HG03575 (cell line): ENCODE measurements at regions not wholly inside any gene's neighbourhood (a gene's known extent, or its start where the extent isn't known, plus 50 kb on each side); places are given as distances from the start of the nearest gene placed in this dataset.

Source experiments
- ATAC-seq: cut with Tn5 transposase; IDR thresholded peaks from one replicate; pipeline ENCODE4 v1.9.1; 2021; ENCODE audit not compliant: unreplicated experiment, insufficient number of reproducible peaks, low FRiP score; ENCODE audit errors: extremely low read depth

DNA sequence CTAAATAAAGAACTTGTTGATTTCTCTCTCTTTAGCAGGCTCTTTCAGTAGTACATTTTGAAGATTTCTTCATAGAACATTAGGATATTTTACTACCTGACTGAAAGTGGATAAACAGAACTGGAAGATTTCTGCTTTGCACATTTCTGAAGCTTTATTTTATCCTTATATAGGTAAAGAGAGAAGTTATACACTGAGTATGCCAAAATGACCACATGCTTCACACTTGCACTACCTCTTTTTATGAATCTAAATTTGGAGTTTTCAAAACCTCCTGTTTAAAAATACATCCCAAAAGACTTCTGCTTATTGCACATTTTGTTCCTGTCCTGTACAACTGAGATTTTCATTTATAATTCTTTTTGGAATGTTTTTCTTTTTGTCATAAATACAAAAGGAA, 197.4 kb upstream of the PRPS1L1 start:
- ATAC-seq: no peak

DNA sequence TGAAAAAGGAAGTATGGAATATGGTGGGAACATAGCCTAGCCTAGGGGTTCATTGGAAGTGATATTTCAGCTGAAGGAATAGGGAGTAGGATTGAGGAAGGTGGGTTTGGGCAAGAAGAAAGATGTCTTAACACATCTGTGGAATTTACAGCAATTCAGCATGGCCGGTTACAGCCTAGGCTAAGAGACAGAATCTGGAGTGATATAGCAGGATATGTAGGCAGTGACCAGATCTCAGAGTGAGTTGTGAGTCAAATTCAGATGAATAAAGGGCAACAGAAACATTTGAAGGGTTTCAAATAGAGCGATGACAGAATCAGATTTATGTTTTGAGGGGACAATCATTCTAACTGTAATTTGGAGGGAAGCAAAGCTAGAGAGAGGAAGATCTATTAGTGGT, 199.0 kb upstream of the PRPS1L1 start:
- ATAC-seq: no peak

DNA sequence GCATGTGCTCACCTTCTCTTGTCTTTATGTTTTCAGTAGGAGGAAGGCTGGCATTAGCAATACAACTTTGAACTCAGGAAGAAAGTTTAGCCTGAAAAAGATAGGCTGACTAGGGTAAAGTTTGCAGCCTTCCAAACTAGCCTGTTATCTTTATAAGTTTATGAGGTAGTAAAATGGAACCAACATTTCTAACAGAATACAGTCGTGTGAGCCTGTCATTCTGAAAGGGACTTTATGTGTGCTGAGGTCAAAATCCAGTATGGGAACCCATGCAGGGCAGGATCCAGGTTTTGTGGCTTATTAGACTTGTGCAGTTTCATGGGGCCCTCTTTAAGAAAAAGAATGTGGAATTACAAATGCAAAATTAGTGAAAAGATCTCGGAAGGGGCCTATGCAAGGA, 201.0 kb upstream of the PRPS1L1 start:
- ATAC-seq: no peak

DNA sequence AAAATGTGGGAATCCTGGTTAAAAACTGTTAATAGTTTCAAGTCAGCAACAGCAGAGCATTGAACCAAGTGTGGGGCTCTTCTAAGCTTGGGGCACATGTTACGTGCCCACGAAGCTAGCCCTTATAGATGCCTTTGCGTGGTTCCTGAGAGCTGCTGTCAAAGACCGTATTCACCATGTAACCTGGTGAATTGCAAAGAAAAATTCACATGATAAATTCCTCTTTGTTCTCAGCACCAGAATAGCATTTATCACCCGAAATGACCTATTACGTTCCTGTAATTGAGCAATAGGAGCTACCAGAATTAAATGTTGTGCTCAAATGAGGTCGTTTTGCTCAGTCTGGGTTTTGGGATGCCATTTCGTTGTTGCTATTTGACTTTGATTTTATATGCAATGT, 202.6 kb upstream of the PRPS1L1 start:
- no peak for ATAC-seq

DNA sequence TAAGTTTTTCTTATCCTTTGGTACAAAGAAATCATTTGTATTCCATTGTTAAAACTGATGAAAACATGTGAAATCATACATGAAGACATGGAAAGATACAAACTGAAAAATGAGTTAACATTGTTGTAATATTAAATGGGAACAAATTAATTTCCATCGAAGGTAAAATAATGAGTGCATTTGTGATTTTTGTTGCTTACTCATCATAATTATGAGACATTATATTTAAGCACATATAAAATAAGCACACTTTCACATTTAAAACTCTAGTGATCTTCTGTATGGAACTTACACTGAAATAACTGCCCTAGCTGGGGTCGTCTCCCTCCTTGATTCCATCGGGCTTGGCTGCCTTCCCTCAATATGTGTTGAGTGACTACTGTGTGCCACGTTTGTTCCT, 204.2 kb upstream of the PRPS1L1 start:
- ATAC-seq: no peak

DNA sequence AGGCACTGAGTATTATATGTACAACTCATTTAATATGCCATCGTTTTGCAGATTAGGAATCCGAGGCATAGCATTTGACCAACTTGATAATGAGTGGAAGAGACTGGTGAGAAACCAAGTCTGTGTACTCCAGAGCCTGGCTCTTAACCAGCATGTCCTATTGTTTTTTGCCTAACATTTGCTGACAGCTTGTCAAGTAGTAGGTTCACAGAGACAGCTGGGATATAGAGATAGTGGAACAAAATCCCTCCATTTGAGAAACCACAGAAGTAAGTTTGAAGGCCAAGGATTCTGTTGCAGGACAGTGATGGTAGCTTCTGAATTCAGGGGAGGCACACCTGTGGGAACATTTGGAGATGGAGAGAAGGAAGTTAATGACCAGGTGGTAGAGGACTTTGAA, 206.9 kb upstream of the PRPS1L1 start:
- ATAC-seq: no peak

DNA sequence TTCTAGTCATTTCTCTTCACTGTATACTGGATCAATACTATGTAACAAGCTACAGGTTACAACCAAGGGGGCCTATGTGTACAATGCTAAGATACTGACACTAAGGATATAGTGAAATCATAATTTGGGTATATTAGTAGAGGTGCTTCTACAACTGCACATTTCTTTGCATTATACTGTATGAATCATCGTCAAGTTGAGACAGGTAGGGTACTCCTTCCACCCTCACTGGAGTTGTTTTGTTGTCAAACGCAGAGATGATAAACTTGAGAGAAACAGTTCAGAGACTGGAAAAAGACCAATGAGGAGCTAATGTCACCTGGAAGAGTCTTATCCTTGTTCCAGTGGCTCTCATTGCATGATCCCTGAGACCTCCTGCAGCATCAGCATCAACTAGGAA, 208.2 kb upstream of the PRPS1L1 start:
- no peak for ATAC-seq

DNA sequence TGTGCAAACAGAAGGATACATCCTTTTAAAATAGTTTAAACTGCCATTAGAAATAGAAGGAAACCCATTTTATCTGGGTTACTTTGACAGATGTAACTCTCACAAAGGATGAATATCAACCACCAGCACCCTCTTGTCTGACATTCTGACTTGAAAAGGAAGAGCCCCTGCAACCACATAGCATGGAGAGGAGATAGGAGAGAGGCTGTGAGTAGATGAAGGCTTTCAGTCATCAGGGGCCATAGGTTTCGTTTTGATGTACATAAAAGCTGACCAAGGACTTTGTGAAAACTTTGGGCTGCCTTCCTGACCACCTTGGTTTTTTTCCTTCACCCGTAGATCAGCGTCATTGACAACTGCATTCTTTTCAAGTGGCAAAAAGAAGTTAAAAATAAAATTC, 211.6 kb upstream of the PRPS1L1 start:
- no peak for ATAC-seq

DNA sequence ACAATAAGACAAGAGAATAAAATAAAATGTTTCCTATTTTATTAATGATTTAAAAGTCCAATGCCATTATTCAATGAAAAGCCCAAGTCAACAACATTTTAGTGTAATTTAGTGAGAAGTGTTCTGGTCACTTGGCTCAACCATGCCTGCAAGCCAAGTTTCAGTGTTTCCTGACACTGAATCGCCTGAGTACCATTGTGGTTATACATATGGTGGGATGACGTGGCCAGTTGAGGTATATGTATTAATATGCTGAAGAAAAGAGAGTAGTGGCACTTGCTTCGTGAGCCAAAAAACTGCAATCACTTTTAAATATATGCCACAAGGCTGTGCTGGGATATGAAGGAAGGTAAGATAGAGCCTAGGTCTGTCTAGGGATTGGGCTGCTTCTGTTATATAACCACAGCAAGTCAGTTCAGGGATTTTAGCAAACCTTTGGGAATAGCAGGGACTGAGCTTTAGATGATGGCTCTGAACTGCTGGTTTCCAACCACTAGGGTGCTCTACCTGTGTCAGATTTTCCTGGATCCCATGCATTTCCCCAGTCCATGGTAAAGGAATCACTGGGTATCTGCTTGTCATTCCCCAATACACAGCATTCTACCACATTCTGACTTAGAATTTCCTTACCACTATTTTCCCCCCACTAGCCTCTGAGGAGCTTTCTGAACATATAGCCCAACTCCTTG, 214.0 kb upstream of the PRPS1L1 start:
- ATAC-seq: no peak

DNA sequence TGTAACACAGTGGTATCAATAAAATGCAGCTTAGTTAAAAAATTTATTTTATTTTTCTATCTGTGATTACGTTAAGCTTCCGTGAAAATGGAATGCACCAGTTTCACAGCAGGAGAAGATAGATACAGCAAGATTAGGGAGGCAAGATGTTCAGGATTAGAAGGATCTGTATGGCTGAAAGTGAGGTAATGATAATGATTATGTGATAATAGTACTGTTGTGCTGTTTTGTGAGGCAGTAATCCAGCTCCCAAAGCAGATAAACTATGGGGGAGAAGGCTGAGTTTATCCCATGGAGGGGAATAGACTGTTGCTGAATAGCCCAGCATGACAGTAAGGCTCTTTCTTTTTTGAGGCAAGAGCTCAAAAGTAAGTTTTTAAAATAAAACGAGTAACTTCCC, 216.1 kb upstream of the PRPS1L1 start:
- no peak for ATAC-seq

DNA sequence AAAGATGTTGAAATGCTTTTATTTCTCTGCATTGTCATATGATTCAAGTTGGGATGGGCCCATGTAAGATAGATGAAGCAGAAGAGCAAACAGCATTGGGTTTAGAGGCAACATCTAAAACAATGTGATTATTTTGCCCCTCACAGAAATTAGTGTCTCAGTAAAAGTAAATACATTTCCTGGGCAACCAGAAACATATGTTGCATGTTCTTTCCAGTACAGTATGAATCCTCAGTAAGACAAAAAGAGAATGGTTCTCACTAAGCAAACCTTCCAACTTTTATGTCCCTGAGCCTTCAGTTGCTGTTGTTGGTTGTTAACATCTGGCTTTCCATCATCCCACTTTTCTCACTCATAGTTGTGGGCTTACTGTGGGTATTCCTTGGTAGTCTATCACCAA, 222.5 kb upstream of the PRPS1L1 start:
- no peak for ATAC-seq

DNA sequence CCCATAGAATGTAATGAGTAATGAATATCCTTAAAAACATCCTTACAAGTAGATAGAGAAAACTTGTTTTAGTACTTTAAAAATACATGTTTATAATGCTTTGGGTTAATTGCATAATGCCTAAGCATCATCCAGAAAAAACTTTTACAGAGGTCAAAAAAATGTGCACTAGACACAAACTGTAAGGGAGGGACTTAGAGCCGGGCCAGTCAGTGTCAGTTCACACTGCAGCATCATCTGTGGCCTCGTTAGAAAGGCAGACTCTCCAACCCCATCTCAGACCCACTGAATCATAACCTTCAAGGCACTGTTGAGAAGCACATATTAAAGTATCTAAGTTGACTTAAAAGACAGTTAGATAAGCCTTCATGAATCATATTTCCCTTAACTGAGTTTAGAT, 230.1 kb upstream of the PRPS1L1 start:
- ATAC-seq: no peak

DNA sequence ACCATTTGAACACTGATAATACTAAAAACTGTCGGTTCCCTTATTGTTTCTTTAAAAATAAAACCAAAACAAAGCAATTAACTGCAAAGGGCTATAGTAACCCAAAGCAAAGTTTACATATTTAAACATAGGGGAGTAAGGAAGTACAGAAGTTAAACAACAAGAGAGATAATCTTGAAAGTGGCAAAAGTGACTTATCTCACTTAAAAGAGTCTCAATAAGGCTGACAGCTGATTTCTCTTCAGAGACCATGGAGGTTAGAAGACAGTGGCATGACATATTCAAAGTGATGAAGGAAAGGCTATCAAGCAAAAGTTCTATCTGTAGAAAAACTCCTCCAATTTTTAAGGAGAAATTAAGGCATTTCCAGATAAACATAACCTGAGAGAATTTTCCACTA, 233.5 kb upstream of the HDAC9 start:
- no peak for ATAC-seq

DNA sequence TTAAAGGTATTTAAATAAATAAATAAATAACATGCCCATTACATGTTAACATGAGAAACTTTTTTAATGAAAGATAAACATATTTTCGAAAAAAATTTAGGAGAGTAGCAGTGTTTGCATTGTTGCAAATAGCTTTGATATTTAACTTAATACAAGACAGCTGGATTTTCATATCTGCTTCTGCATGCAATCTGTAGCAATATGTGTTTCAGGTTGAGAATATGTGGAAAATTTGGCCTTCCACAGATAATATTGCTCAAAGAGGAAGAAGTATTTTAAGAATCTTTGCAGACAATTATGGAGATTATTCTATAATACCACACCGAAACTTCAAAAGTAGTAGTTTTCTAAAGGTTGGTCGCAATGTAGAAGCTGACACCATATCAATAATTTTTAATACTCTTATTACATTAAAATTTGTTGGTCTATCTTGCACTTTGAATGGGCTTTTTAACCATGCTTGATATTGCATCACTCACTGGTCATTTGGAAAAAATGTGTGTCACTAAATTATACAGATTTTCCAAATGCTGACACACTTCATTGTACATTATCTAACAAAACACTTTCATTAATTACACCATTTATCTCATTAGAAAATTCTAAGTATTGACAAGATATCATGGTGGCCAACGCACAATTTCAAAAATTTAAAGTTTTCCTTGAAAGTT, 229.8 kb upstream of the HDAC9 start:
- no peak for ATAC-seq

DNA sequence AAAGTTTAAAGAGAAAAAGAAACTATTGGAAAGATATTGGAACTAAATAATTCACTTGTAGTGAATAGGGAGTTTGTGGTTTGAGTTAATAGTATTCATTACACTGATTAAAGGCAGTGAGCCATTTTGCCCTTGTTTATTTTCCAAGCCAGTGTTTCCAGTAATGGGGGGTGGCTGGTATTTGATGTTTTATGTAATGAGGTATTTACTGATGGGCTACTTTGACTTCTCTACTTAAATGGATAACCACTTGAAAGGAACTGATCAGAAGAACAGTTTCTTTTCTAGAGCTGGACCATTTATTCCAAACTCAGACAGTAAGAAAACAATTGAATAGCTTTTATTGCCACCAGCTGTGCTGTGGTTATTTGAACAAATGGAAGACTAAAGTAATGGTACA, 227.0 kb upstream of the HDAC9 start:
- no peak for ATAC-seq

DNA sequence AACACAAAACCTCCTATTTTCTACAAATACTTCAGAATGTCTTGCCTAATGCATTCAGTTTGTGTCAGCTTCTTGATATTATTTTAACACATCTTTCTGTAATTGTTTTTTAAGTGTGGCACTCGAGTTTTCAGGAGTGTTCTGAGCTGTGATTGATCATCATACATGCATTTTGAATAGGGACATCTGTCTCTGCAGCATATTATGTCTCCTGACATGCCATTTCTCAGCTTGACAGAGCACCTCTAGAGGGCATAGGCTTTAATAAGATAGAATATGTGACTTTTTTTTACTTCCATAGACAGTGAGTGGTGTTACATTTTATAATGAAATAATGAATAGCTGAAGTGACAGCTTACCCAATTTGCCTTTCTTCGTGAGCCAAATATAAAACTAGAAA, 219.2 kb upstream of the HDAC9 start:
- ATAC-seq: no peak

DNA sequence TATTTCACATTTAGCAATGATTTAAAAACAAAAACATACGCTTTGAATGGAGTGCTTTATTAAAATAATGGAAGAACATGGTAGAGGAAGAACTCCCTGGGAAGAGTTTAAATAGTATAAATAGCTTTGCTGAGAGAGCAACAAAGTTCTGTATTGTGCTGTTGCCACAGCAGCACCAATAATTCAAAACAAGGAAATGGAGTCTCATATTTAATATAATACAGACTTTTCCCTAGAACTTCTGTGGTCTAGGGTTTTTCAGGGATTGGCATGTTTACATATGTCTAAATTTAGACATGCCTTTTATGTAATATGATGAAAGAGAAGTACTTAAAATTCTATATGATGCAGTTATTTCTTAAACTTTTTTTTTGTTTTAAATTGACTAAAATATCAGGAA, 217.2 kb upstream of the HDAC9 start:
- no peak for ATAC-seq

DNA sequence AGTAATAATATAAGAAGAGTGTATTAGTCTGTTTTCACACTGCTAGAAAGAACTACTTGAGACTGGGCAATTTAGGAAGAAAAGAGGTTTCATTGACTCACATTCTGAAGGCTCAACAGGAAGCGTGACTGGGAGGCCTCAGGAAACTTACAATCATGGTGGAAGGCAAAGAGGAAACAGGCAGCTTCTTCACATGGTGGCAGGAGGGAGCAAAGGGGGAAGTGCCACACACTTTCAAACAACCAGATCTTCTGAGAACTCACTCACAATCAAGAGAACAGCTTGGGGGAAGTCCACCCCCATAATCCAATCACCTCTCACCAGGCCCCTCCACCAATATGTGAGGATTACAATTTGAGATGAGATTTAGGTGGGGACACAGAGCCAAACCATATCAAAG, 212.5 kb upstream of the HDAC9 start:
- no peak for ATAC-seq

DNA sequence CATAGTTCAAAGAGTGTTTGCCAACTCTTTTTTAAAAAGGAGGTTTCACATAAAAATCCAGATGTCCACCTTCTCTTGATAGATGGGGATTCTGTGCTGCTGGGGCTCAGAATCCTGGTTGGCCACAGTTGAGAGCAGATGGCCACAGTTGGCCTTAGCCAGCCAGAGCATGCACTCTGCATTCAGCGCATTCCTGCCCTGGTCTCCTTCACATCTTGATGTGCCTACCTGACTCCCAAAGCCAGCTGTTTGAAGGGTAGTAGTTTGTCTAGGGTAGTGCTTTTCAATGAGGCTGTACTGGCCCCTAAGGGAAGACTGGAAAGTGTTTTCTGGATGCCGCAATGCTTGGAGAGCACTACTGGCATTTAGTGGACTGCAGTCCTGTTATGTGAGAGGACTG, 208.1 kb upstream of the HDAC9 start:
- no peak for ATAC-seq

DNA sequence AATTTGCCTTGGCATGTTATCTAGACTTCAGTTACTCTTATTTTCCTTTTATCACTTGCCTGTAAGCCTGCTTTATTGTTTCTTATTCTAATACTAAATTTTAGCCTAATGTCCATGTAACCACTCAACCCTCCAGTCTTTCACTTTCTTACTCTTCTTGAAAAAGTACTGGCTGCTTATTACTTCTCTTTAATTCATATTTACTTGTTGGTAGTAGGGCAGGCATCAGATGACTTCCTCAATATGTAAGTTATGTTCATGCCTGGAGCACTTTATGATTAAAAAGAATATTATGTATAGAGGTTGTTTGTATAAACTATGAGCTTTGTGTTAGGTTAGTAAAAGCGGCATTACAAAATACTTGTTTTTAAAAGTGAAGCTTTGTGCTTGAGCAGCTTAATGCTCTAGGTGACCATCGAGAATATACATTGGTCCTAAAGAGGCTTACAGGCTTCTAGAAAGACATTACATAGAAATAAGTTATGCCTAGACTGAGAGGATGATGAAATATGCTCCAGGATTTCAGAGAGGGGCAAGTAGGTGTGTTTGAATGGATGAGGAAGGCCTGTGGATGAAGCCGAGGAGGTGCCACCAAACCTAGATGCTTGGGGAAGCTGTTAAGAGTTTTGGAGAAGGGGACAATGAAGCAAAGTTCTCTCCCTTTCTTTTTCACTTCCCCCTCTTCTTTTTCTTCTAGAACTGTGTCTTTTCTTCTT, 207.1 kb upstream of the HDAC9 start:
- ATAC-seq: no peak
